Tibial artery (tissue), 4 donors: ENCODE measurements at regions not wholly inside any gene's neighbourhood (a gene's known extent, or its start where the extent isn't known, plus 50 kb on each side); places are given as distances from the start of the nearest gene placed in this dataset.

ENCODE experiments used
- DNase-seq, 2 donors: peaks; one replicate each; pipeline ENCODE4 v3.0.0-alpha.2; 2019
- H3K27ac ChIP-seq, 2 donors: fragments of 200-600 bp; sonication (generic) in 1 of 2; 1 replicate in 1 of 2; 2 replicates in 1 of 2; pipeline ENCODE4 v1.5.1; 2018 to 2019; ENCODE audit warnings: mild to moderate bottlenecking in 1 of 2
- H3K27me3 ChIP-seq, 2 donors: fragments of 200-600 bp; sonication (generic) in 1 of 2; one replicate each; pipeline versions ENCODE4 v1.5.1 to v1.6.0; 2016 to 2019
- H3K36me3 ChIP-seq, 3 donors: fragments of 200-600 bp; sonication (generic) in 2 of 3; one replicate each; pipeline ENCODE4 v1.5.1; 2016 to 2019; ENCODE audit warnings: mild to moderate bottlenecking in 2 of 3
- H3K4me1 ChIP-seq, 4 donors: fragments of 200-600 bp; sonication (generic) in 2 of 4; 1 replicate in 3 of 4; 2 replicates in 1 of 4; pipeline ENCODE4 v1.5.1; 2016 to 2019
- H3K4me3 ChIP-seq, 2 donors: fragments of 200-600 bp; sonication (generic) in 1 of 2; 1 replicate in 1 of 2; 2 replicates in 1 of 2; pipeline ENCODE4 v1.5.1; 2018 to 2019; ENCODE audit warnings: mild to moderate bottlenecking in 2 of 2
- H3K9me3 ChIP-seq, 3 donors: fragments of 200-600 bp; sonication (generic) in 1 of 3; one replicate each; pipeline ENCODE4 v1.5.1; 2016 to 2019
- CTCF ChIP-seq, 2 experiments: fragments of 200-600 bp in 1 of 2; fragments of 450-650 bp in 1 of 2; IDR thresholded peaks; one replicate each; pipeline ENCODE4 v1.5.1; 2017 to 2019; ENCODE audit warnings: antibody characterized with exemption in 2 of 2, mild to moderate bottlenecking in 1 of 2, moderate library complexity in 1 of 2
- intact Hi-C: fragments of 100-400 bp; cut with DNase I; formaldehyde crosslinking; loops from one replicate; pipeline ENCODE4 v1.15.0; 2023; ENCODE audit warnings: low total_unique reads

- Histone ChIP-seq H3K9me3 (no peaks in the 10 kb centered on the region), H3K4me3 (no peak overlapping the region), H3K4me1 (no peaks in the 10 kb centered on the region), H3K27ac (no peak overlapping the region), H3K36me3 (no peaks in the 10 kb centered on the region), H3K27me3 (no peaks in the 10 kb centered on the region)
- intact Hi-C loops: no loop called here
- no peak for DNase-seq
- TF ChIP-seq CTCF (IDR thresholded peaks at IDR 0.05): no peak
Observed at GRCh38 chr7:46317256-46317655, 396.2 kb upstream of the IGFBP3 start.

GRCh38 chr7:46315891-46316290 is 394.8 kb upstream of the IGFBP3 start:
- TF ChIP-seq CTCF (IDR thresholded peaks at IDR 0.05): no peak

GRCh38 chr7:46301677-46302076 is 380.6 kb upstream of the IGFBP3 start:
- no peak for TF ChIP-seq CTCF (IDR thresholded peaks at IDR 0.05)
- DNase-seq: no peak
- Histone ChIP-seq H3K4me1 (no peaks in the 10 kb centered on the region), H3K4me3 (no peak overlapping the region), H3K36me3 (no peaks in the 10 kb centered on the region), H3K9me3 (peaks cover 0 to 12% (median 6%) of the 10 kb centered on the region in 3 donors), H3K27ac (no peak overlapping the region), H3K27me3 (no peaks in the 10 kb centered on the region)
- intact Hi-C loops: no loop called here

More at GRCh38 chr7:46315891-46316290, 394.8 kb upstream of the IGFBP3 start:
- intact Hi-C loops: no loop called here
- Histone ChIP-seq H3K27ac (no peak overlapping the region), H3K4me3 (no peak overlapping the region), H3K4me1 (no peaks in the 10 kb centered on the region), H3K9me3 (no peaks in the 10 kb centered on the region), H3K36me3 (no peaks in the 10 kb centered on the region), H3K27me3 (no peaks in the 10 kb centered on the region)
- DNase-seq: no peak

- DNase-seq: no peak
- TF ChIP-seq CTCF (IDR thresholded peaks at IDR 0.05): no peak
- Histone ChIP-seq H3K27ac (no peak overlapping the region), H3K27me3 (no peaks in the 10 kb centered on the region), H3K36me3 (no peaks in the 10 kb centered on the region), H3K4me1 (peaks cover 0 to 13% (median 2%) of the 10 kb centered on the region in 4 donors), H3K4me3 (no peak overlapping the region), H3K9me3 (peaks cover 0 to 12% (median 6%) of the 10 kb centered on the region in 3 donors)
- intact Hi-C loops: no loop called here
Observed at GRCh38 chr7:46297515-46297914, 376.4 kb upstream of the IGFBP3 start.

- no peaks in the 10 kb centered on the region for H3K36me3 ChIP-seq
- H3K4me3 ChIP-seq: no peak overlapping the region
- intact Hi-C loops: no loop called here
- no peak overlapping the region for H3K27ac ChIP-seq
- H3K27me3 ChIP-seq: no peaks in the 10 kb centered on the region
- no peak for DNase-seq
- no peak for TF ChIP-seq CTCF (IDR thresholded peaks at IDR 0.05)
- H3K4me1 ChIP-seq: peaks cover 0 to 22% (median 8%) of the 10 kb centered on the region in 4 donors
- peaks cover 0 to 12% (median 6%) of the 10 kb centered on the region in 3 donors for H3K9me3 ChIP-seq
Observed at GRCh38 chr7:46296526-46296925, 375.5 kb upstream of the IGFBP3 start.

- Histone ChIP-seq H3K36me3 (no peaks in the 10 kb centered on the region), H3K9me3 (peaks cover 0 to 12% (median 6%) of the 10 kb centered on the region in 3 donors), H3K27ac (no peak overlapping the region), H3K27me3 (no peaks in the 10 kb centered on the region), H3K4me1 (peaks cover 0 to 40% (median 18%) of the 10 kb centered on the region in 4 donors), H3K4me3 (no peak overlapping the region)
- TF ChIP-seq CTCF (IDR thresholded peaks at IDR 0.05): no peak
- DNase-seq: no peak
- intact Hi-C loops: no loop called here
Observed at GRCh38 chr7:46294381-46294780, 373.3 kb upstream of the IGFBP3 start.
